HCEC 1CT (cell line): ENCODE measurements at regions not wholly inside any gene's neighbourhood (a gene's known extent, or its start where the extent isn't known, plus 50 kb on each side); places are given as distances from the start of the nearest gene placed in this dataset.

Experiments
- DNase-seq: peaks from one replicate; pipeline ENCODE4 v3.0.0-alpha.2; 2017

DNA sequence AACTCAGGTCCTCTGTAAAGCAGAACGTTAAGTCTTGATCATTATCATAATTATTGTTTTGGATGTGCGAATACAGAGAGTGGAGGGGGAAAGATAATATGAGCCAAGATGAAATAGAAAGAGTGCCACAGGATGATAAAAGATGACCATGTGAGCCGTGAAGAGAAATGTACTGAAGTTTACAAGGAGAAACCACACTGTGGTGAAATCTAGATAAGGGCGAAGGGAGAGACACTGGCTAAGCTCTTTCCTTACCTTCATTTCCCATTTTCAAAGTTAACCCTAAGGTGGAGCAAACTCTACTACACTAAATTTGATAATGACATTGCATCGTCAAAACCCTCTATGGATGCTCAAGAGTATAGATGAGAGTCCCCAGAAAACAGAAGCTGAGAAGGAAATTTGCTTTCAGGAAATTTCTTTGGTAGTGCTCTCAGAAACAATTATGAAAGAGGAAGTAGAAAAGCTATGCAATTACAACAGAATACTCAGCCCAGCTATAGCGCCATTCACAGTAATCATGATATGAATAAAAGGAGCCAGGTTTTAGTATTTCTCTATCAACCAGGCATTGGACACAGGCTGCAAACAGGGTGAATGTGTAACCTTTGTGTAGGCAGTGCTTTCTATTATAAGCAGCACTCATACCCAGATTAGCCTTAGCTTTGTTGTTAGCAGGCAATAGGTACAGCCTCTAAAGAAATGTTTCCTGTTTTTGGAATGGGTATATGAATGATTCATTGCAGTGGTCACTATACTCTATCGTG lies 1080.7 kb downstream of the GRIK2 start:
- DNase-seq: no peak

DNA sequence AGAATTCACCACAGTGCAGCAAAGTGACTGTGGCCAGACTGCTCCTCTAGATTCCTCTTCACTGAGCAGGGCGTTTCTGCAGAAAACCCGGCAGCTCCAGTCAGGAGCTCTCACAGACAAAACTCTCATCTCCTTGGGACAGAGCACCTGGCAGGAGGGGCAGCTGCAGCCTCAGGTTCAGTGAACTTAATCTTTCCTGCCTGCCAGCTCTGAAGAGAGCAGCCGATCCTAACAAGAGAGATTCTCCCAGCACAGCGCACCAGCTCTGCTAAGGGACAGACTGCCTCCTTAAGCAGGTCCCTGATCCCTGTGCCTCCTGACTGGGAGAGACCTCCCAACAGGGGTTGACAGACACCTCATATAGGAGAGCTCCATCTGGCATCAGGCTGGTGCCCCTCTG lies 1065.5 kb downstream of the GRIK2 start:
- no peak for DNase-seq

DNA sequence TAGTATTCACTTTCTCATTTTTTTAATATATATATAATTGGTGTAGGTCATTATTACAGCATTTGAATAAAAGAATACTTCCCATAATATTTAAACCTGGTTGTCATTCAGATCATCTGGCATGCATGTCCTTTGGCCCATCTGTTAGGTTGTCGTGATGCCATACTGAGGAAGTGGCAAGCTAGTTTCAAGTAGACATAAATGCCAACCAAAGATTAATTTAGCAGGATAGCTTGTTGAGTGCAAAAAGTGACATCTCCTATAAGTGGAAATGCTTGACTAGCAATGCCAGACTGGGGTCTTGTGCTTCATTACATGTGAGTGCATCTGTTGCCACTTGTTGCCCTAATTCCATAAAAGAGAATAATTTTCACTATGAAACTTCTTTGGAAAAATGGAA lies 1044.7 kb downstream of the GRIK2 start:
- no peak for DNase-seq

DNA sequence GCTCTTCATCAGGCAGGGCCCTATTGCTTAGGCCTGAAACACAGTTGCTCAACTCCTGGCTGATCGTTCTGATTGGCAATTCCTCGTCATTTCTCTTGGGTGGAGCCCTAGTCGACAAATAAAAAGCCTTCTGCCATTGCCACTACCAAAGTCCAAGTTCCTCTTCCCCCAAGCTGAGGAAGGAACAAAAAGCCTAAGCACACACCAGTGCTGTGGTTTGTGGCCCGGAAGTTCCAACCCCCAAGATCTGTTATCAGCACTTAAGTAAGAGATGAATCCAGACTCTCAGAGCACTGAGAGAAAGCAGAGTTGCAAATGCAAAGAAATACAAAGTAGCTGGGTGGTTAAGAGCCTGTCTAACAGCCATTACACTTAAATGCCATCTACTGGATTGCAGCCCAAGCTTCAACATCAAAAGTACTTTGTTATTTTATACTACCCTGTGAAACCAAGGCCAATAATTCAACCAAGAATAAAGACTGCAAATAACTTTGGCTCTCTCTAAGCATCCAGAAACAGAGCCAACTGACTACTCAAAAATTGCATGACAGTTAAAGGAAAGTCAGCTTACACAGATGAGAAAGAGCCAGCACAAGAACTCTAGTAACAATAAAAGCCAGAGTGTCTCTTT lies 1024.0 kb downstream of the GRIK2 start:
- DNase-seq: no peak

DNA sequence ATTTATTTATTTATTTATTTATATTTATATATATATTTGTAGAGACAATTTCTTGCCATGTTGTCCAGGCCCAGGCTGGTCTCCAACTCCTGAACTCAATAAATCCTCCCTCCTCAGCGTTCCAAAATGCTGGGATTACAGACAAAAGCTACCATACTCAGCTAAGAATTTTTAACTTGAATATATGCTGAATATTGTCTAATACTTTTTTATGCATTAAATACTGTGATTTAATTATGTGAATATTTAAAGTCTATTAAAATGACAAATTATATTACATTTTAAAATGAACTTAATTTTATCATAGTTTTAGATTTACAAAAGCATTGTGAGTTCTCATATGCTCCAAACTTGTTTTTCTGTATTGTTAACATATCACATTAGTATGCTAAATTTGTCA lies 1022.4 kb downstream of the GRIK2 start:
- no peak for DNase-seq

DNA sequence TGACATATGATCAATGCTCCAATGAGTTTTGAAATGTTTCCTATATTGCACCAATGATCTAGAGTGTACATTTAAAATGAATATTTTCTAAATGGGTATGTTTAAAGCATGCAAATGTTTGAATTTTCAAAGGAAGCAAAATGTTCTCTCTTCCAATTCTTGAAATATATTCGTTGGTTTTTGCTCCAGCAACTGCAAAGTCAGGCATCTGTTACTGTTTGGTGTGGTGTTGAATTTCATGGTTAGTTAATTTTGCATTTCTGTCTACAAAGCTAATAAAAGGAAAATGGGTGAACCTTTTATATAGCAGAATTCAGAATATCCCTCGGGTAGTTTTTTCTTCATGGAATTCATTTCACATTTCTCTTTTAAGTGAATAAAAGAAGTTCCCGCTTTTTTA lies 1018.3 kb downstream of the GRIK2 start:
- DNase-seq: no peak

DNA sequence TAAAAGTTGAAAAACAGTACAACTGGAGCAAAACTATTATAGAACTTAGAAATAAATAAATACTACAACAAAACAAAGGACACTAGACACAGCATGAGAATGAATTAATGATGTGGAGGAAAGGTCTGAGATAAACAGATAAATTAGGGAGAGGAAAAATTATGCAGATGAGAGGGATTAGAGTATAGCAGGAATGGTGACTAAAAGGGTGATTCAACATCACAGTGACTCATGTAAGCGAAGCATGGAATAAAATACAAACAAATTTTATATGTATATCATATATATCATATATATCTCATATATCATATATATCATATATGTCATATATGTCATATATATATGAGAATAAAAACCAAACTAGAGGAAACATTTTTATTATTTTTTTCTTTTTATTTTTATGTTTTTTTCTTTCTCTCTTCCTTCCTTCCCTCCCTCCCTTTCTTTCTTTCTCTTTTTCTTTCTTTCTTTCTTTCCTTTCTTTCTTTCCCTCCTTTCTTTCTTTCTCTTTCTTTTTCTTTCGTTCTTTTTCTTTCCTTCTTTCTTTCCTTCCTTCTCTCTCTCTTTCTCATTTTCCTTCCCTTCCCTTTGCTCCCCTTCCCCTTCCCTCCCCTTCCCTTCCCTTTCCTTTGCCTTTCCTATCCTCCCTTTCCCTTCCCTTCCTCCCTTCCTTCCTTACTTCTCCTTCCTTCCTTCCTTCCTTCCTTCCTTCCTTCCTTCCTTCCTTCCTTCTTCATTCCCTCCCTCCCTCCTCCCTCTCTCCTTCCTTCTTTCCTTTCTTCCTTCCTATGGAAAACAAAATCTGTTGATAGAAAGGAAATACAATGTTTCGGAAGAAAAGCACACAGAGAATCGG lies 1014.6 kb downstream of the GRIK2 start:
- peak; percentile 31 for DNase-seq

DNA sequence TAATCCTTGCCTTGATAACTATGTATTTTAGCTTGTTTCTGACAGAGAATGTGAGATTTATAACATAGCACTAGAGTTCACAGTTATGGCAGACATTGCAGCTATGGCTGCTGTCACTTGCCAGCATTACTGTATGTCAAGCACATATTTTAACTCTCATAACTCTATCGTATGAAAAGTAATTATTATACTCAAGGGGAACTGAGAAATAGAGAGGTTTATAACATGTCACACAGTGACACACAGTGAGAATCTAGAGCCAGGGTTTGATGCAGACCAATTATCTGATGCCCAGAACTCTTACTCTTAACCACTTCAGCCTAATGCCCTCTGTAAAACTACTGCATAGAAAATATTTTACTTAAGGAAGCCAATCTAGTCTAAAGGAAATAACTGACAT lies 1012.4 kb downstream of the GRIK2 start:
- no peak for DNase-seq

DNA sequence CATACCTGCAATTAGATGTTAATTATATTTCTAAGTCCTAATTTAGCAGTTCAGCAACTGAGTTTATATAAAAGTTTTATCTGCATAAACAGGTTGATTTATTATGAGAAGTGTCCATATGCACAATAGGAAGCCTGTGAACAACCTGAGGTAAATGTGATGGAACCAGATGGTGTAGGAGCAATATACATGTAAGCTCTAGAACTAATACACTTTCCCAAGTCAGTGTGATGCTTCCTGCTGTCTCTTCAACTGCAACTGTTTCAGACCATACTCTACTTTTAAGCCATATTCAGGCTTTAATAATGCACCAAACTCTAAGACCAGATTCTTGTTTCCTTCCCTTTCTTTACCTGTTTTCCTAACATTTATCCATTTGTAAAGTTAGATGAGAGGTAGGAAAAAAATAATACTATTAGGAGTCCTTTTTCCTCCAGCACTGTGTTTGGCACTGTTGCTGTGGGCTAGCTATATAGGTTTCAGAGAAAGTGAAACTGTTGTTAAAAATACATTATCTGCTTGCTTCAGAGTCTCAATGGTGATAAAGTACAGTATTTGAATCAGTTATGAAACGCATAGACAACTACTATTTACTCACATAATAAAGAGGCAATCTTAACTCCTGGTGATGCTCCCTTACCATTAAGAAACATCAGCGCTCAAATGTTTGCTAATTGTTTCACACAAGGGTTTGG lies 1009.3 kb downstream of the GRIK2 start:
- DNase-seq: no peak

DNA sequence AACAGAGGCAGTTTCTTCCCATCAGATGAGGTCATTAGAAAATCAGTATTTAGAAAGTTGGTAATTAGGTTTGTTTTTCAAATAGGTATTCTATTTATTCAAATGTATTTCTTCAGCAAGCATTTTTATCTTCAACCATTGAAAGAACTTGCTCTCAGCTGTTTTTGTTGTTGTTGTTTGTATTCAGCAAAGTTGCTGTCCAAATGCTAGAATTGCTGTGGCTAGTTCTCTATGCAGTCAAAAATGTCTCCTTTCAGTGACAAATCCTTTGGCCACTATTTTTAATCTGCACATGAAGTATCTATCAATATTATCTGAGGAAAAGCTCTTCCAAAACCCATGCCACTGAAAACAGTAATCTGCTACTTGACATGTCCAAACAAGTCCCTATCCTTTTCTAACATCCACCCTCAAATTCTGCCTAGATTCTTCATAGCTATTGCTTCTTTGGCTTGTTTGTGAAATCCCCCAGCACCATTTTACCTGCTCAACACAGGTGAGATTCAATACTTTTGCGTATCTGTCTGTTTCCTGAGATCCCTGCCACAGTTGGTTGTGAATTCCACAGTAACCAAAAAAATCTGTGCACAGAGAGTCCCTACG lies 1005.4 kb downstream of the GRIK2 start:
- no peak for DNase-seq

DNA sequence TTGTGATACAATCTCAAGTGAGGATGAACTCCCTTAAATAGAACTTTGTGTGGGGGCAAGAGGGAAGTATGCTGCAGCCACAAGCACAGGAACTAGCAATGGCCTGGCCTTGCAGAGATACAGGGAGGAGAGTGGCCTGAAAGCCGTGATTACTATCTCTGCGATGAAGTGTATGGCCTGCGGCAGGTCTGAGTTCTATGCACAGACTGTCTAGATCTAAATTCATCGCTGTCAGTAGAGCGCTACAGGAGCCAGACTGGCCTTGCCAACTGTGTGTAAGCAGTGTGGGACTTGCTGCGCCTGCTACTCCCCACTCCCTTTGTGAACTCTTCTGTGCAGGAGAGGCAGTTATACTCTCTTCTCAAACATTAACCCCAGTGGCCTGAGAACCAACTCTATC lies 997.0 kb downstream of the GRIK2 start:
- DNase-seq: no peak

DNA sequence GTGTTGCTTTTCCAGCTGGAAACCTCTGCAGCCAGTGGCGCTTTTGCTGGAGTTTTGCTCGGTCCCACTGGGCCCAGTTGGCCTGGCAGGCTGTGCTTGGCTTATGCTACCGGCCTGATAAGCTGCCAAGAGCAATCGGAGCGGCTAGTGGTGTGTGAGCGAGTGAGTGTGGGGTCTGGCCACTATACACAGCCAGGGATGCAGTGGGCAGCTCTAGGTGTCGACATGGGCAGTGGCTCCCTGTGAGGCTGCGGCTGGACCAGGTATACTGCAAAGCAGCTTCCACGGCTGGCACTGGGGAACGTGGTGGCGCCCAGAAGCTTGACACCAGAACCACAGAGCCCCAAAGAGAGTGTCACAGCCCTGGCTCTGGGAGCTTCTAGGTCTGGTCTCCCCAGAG lies 996.5 kb downstream of the GRIK2 start:
- DNase-seq: no peak

DNA sequence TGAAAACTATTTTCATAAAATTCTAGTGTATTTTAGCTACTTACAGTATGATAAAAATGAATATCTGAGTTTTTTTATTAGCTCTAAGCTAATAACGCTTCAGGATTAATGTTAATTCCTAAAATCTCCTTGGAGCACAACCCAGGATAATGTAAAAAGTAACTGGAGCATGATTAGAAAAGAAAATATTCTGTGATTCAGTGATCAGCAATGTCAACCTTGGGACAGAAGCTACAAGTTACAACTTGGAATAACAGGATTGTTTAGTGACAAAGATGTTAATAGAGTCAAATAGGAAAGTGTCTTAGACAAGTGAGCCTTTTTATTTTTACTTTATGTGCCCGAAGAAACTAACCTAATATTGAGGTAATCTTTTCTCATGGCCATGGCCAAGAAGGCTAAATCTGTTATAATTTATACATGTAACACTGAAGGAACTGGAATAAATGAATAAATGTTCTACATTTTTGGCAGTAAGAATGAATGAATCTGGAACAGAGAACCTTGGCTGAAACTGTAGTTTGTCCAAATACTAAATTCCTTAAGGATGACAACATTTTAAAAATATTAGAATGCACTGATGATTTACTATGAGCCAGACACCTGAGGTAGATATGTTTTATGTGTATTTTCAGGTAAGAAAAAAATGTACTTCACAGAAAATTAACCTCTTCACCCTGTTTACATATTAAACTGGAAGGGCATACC lies 994.0 kb downstream of the GRIK2 start:
- peak; percentile 15 for DNase-seq

DNA sequence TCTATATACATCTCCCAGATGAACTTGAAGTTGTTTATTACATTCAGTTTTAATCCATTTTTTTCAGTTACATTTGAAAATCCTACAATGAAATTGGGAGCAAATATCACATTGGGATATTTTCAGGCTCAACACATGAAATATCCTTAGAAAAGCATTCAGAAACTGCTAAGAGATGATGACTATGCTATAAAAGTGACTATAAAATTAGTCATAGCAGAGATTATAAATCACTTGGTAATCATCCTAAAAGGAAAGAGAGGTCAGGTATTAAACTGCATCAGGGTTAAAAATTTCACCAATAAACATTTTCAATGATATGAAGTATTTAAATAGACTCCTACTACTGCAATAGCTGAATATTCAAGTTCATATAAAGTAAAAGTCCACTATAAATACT lies 987.7 kb downstream of the GRIK2 start:
- DNase-seq: peak; percentile 29

DNA sequence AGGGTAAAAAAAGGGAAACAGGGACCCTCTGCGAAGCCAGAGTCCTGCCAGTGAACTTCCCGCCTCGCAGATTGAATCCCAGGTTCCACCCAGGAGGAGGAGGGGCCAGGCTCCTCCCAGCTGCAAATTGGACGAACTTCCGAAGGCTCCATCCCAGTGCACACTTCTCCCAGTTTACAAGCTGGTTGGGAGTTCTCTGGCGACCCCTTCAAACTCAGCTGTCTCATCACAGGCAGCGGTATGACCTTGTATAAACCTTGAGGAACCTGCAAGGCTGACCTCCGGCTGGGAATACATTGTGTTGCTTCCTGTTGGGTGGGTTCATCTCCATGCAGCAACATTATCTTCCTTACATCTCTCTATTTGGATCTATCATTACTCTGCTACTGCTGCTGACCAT lies 962.7 kb downstream of the GRIK2 start:
- DNase-seq: no peak

DNA sequence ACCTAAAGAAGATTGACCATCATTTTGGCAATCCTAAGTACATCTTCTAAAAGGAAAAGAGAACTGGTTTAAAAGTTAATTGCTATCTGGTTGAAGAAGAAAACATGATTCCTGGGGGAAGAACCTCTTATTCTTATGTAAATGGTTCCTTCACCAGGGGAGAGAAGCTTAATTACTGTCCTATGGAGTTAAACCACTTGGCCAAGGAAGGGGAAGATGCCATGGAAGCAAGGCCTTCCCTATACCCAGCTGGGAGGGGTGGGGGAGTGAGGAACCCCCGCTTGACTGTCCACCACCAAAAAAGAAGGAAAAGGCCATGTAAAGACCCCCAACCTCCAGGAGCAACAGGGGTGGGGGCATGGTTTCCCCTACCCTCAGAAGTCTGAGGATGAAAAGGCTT lies 962.1 kb downstream of the GRIK2 start:
- no peak for DNase-seq

DNA sequence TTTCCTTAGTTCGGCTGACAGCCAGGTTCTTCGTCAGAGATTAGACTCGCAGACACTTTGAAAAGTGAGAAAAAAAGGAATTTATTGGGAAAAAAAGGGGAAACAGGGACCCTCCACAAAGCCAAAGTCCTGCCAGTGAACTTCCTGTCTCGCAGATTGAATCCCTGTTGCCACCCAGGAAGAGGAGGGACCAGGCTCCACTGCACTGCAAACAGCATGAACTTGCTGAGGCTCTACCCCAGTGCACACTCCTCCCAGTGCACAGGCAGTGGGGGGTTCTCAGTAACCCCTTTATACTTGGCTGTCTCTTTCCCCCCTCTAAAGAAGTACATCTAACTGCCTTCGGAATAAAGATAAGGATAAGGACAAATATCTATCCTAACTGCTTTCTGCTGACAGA lies 959.0 kb downstream of the GRIK2 start:
- no peak for DNase-seq

DNA sequence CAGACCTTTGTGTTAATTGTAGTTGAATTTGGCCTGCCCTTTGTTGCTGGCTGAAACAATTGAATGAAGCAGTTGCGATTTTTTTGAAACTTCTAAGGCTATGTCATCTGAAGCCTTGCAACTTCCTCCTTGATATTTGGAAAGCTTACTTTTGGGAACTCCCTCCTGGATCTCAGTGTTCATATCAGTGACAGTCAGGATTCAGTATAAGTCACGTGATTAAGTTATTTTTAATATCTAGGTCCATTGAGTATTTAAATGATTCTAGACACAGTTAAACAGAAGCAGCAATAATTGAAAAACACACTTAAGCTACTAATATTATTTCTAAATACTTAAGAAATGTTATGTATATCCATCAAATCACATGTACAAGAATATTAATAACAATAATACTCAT lies 951.3 kb downstream of the GRIK2 start:
- no peak for DNase-seq

DNA sequence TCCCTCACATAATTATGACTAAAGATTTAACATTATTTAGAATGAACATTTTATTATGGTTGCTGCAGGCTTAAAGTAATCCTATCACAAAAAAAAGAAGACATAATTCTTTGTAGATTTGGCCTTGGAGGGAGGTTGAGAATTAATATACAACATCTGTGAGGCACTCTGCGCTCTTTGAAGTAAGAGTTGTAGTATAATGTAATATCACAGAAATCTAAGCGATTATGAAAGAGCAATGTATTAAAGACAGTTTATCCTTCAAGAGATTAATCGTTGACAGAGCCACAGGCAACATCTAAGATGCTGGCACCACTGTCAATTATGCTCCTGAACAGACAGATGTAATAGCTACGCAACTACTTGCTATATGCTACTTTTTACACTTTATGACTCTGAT lies 946.8 kb downstream of the GRIK2 start:
- DNase-seq: no peak

DNA sequence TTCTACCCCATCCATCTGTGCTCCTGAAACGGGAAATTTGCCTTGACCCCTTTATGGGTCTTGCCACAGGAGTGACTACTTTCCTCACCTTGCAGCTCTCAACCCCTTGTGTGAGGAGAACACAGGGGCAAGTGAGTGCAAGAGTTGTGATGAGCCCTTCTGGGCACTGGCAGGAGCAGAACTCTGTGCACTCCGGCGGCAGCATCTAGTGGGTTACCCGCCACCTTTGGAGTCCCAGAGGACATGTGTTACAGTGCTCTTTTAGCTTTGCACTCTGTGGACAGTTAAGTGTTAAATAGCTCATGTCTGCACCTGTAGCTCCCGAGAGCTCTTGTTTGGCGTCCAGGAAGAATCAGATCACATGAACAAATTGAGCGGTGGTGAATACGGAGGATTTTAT lies 940.2 kb downstream of the GRIK2 start:
- no peak for DNase-seq

DNA sequence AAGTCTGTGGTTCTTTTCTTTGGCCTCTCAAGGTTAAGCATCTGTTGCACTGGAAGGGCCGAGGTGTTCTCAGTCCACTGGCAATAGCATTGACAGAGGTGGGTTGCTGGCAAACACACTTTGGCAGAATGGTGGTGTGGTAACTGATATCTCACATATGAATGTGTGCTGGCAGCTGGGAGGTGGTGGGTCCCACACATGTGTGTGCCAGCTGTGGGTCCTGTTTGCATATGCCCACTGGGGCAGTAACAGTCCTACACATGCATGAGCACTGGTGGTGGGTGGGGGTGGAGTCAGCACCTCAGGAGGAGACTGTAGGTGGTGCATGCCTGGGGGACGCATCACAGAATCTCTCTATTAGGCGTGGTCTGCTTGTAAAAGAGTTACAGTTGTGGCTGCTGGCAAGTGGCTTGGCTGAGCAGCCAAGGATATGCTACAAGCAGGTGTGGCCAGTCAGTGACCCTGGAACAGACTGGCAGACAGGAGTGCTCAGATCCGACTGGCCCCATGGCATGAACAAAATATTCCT lies 934.3 kb downstream of the GRIK2 start:
- DNase-seq: no peak

DNA sequence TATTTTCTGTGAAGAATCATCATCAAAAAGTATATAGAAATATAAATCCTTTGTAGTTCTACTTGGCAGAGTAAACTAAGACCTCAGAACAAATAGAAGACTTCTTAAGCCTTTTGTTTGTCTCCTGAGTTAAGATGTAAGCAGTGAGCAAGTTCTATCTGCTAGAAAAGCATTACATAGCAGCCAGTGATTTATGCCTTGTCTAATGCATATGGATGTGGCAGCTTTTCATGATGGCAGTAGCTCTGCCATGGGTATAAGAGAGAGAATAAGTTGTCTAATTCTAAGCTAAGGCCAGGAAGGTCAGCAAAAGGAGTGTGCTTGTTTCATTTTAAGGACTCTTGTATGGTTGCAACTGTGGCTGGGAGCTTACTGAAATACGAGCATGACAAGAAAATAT lies 920.2 kb downstream of the GRIK2 start:
- no peak for DNase-seq
